ENCODE measurements at regions not wholly inside any gene's neighbourhood (a gene's known extent, or its start where the extent isn't known, plus 50 kb on each side); places are given as distances from the start of the nearest gene placed in this dataset.
A peak's percentile ranks its signal among the peaks of the same experiment; 100 is the strongest.

- H3K27ac ChIP-seq, result no peak overlapping the region
- in situ Hi-C loops (cut with HindIII; ENCODE audit: low pct_ligation_motif_present, low sequenced_read_pairs), result no loop called here
- H3K36me3 ChIP-seq (replicated peaks), result no peaks in the 10 kb centered on the region
- DNase-seq, result no peak
- H3K27me3 ChIP-seq (replicated peaks), result no peaks in the 10 kb centered on the region
- H3K4me3 ChIP-seq (ENCODE audit: low read depth, low read length), result no peak overlapping the region
- TF ChIP-seq, protein P1, sequence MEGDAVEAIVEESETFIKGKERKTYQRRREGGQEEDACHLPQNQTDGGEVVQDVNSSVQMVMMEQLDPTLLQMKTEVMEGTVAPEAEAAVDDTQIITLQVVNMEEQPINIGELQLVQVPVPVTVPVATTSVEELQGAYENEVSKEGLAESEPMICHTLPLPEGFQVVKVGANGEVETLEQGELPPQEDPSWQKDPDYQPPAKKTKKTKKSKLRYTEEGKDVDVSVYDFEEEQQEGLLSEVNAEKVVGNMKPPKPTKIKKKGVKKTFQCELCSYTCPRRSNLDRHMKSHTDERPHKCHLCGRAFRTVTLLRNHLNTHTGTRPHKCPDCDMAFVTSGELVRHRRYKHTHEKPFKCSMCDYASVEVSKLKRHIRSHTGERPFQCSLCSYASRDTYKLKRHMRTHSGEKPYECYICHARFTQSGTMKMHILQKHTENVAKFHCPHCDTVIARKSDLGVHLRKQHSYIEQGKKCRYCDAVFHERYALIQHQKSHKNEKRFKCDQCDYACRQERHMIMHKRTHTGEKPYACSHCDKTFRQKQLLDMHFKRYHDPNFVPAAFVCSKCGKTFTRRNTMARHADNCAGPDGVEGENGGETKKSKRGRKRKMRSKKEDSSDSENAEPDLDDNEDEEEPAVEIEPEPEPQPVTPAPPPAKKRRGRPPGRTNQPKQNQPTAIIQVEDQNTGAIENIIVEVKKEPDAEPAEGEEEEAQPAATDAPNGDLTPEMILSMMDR (IDR thresholded peaks at IDR 0.05; ENCODE audit: low read depth, low read length, missing control alignments), result no peak
These were observed 66.1 kb upstream of the IL15 start for GRCh38 chr4:141570290-141570689.

- in situ Hi-C loops (cut with HindIII; ENCODE audit: low pct_ligation_motif_present, low sequenced_read_pairs), result no loop called here
These were observed 65.0 kb upstream of the IL15 start for GRCh38 chr4:141571362-141571761.

GRCh38 chr4:141571793-141572192 is 64.6 kb upstream of the IL15 start:
- Histone ChIP-seq H3K27me3 (replicated peaks) (no peaks in the 10 kb centered on the region), H3K27ac (no peak overlapping the region), H3K36me3 (replicated peaks) (no peaks in the 10 kb centered on the region), H3K4me3 (ENCODE audit: low read depth, low read length) (no peak overlapping the region)
- in situ Hi-C loops (cut with HindIII; ENCODE audit: low pct_ligation_motif_present, low sequenced_read_pairs), result no loop called here
- no peak for DNase-seq
- TF ChIP-seq, protein P1 (IDR thresholded peaks at IDR 0.05; ENCODE audit: low read depth, low read length, missing control alignments), result no peak

More at GRCh38 chr4:141571362-141571761, 65.0 kb upstream of the IL15 start:
- H3K27ac ChIP-seq, result no peak overlapping the region
- H3K27me3 ChIP-seq (replicated peaks), result no peaks in the 10 kb centered on the region
- no peak overlapping the region for H3K4me3 ChIP-seq (ENCODE audit: low read depth, low read length)
- TF ChIP-seq, protein P1 (IDR thresholded peaks at IDR 0.05; ENCODE audit: low read depth, low read length, missing control alignments), result no peak
- DNase-seq, result peak; percentile 39
- H3K36me3 ChIP-seq (replicated peaks), result no peaks in the 10 kb centered on the region

DNA sequence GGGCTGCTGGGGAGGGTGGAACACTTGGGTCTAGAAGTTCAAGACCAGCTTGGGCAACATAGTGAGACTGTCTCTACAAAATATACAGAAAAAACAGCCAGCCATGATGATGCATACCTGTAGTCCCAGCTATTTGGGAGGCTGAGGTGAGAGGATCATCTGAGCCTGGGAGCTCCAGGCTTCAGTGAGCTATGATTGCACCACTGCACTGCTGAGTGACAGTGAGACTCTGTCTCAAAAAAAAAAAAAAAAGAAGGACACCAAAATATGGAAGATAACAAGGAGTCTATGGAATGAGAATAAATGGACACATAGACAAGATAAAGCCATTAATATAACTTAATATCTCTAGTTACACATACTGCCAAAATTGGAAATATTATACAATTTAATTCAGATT is 62.7 kb upstream of the IL15 start:
- TF ChIP-seq, protein P1 (IDR thresholded peaks at IDR 0.05; ENCODE audit: low read depth, low read length, missing control alignments), result no peak
- no peak overlapping the region for H3K4me3 ChIP-seq (ENCODE audit: low read depth, low read length)
- H3K36me3 ChIP-seq (replicated peaks), result no peaks in the 10 kb centered on the region
- no peak for DNase-seq
- in situ Hi-C loops (cut with HindIII; ENCODE audit: low pct_ligation_motif_present, low sequenced_read_pairs), result no loop called here
- no peak overlapping the region for H3K27ac ChIP-seq
- H3K27me3 ChIP-seq (replicated peaks), result no peaks in the 10 kb centered on the region

- Histone ChIP-seq H3K36me3 (replicated peaks) (no peaks in the 10 kb centered on the region), H3K4me3 (ENCODE audit: low read depth, low read length) (no peak overlapping the region), H3K27me3 (replicated peaks) (no peaks in the 10 kb centered on the region), H3K27ac (no peak overlapping the region)
- TF ChIP-seq, protein P1 (IDR thresholded peaks at IDR 0.05; ENCODE audit: low read depth, low read length, missing control alignments), result no peak
- no peak for DNase-seq
- in situ Hi-C loops (cut with HindIII; ENCODE audit: low pct_ligation_motif_present, low sequenced_read_pairs), result no loop called here
These were observed 60.5 kb upstream of the IL15 start for GRCh38 chr4:141575884-141576283.

GRCh38 chr4:141576585-141577110 is 59.7 kb upstream of the IL15 start:
- TF ChIP-seq, protein P1 (IDR thresholded peaks at IDR 0.05; ENCODE audit: low read depth, low read length, missing control alignments), result no peak
- Histone ChIP-seq H3K36me3 (replicated peaks) (no peaks in the 10 kb centered on the region), H3K27ac (no peak overlapping the region), H3K4me3 (ENCODE audit: low read depth, low read length) (no peak overlapping the region), H3K27me3 (replicated peaks) (no peaks in the 10 kb centered on the region)
- no peak for DNase-seq
- in situ Hi-C loops (cut with HindIII; ENCODE audit: low pct_ligation_motif_present, low sequenced_read_pairs), result no loop called here

All from brain microvascular endothelial cell (primary cell).